K562 (cell line): ENCODE measurements at regions not wholly inside any gene's neighbourhood (a gene's known extent, or its start where the extent isn't known, plus 50 kb on each side); places are given as distances from the start of the nearest gene placed in this dataset.

Experiments
- ATAC-seq: fragments of 200-7000 bp; cut with Tn5 transposase; 3 replicates; pipeline ENCODE4 v1.9.1; 2020; ENCODE audit warnings: moderate library complexity
- BruUV-seq: library from RNA; stranded (reverse); fragments of 400-500 nt; replicated peaks from 2 replicates; lab custom pipeline; 2021; lab: Mats Ljungman, UMichigan
- CTCF ChIA-PET: fragments of 300-600 bp; formaldehyde crosslinking; extraction: SDS; loops from one replicate; lab custom pipeline; 2021; ENCODE audit warnings: low intra/inter-chr PET ratio; lab: Yijun Ruan, JAX
- POLR2A ChIA-PET: fragments of 300-600, 350-650 bp; sonication (Branson Sonifier 250); formaldehyde crosslinking; extraction: SDS; loops from one replicate; lab custom pipeline; 2021; ENCODE audit warnings: antibody characterized with exemption, inconsistent platforms; lab: Yijun Ruan, JAX
- DNase-seq, 4 experiments: peaks; one replicate each; pipeline versions ENCODE4 v3.0.0 to v3.0.0-alpha.2; 2011 to 2018; ENCODE audit warnings: low spot score in 3 of 4, mixed read lengths in 3 of 4; ENCODE audit errors: extremely low read depth in 1 of 4
- FAIRE-seq: peaks from 2 replicates; lab custom pipeline; 2011; peaks lifted over from hg19 to GRCh38; lab: Jason Lieb, UNC
- H2AFZ ChIP-seq: 2 replicates; pipeline ENCODE4 v1.6.0; 2011; ENCODE audit warnings: low read depth, low read length, control low read depth, inconsistent platforms
- H3K27ac ChIP-seq: fragments of 200-600 bp; 3 replicates; pipeline ENCODE4 v1.8.0; 2011; ENCODE audit warnings: low read depth, mild to moderate bottlenecking, control low read depth, inconsistent platforms, low read length, moderate library complexity, mixed read lengths; ENCODE audit errors: extremely low read depth
- H3K27me3 ChIP-seq, 2 experiments: fragments of 300-600 bp in 1 of 2; 2 replicates in 1 of 2; 3 replicates in 1 of 2; pipeline versions ENCODE4 v1.6.0 to v1.8.0; 2011; ENCODE audit warnings: inconsistent platforms in 2 of 2, low read length in 2 of 2, mild to moderate bottlenecking in 1 of 2, mixed read lengths in 1 of 2, moderate library complexity in 1 of 2; ENCODE audit not compliant: control insufficient read depth in 2 of 2, insufficient read depth in 2 of 2
- H3K36me3 ChIP-seq: fragments of 300-600 bp; 3 replicates; pipeline ENCODE4 v1.8.0; 2011; ENCODE audit warnings: mild to moderate bottlenecking, low read length, inconsistent platforms; ENCODE audit not compliant: control insufficient read depth, insufficient read depth
- H3K4me1 ChIP-seq, 2 experiments: fragments of 200-600 bp in 1 of 2; replicated peaks in 1 of 2; 2 replicates in 1 of 2; 3 replicates in 1 of 2; pipeline versions ENCODE4 v1.5.1 to v1.8.0; 2011; ENCODE audit warnings: inconsistent platforms in 2 of 2, low read length in 2 of 2, mild to moderate bottlenecking in 1 of 2, mixed read lengths in 1 of 2, moderate library complexity in 1 of 2; ENCODE audit not compliant: control insufficient read depth in 2 of 2, insufficient read depth in 2 of 2
- H3K4me2 ChIP-seq: 2 replicates; pipeline ENCODE4 v1.6.1; 2011; ENCODE audit warnings: low read length, control low read depth, inconsistent platforms, mixed read lengths; ENCODE audit not compliant: insufficient read depth
- H3K4me3 ChIP-seq: fragments of 200-600 bp; sonication (generic), shearing (Covaris generic); 2 replicates; pipeline ENCODE4 v1.5.1; 2016; ENCODE audit warnings: control low read depth, inconsistent platforms
- H3K79me2 ChIP-seq: fragments of 200-600 bp; 3 replicates; pipeline ENCODE4 v1.8.0; 2011; ENCODE audit warnings: low read length, inconsistent platforms; ENCODE audit not compliant: control insufficient read depth, insufficient read depth
- H3K9ac ChIP-seq, 2 experiments: 2 replicates each; pipeline versions ENCODE4 v1.6.0 to v1.6.1; 2011; ENCODE audit warnings: low read depth in 2 of 2, low read length in 2 of 2, control low read depth in 1 of 2, inconsistent platforms in 1 of 2, mild to moderate bottlenecking in 1 of 2, mixed read lengths in 1 of 2; ENCODE audit not compliant: insufficient read depth in 1 of 2
- H3K9me1 ChIP-seq: one replicate; pipeline ENCODE4 v1.6.0; 2011; ENCODE audit warnings: inconsistent platforms, mild to moderate bottlenecking, low read length, moderate library complexity; ENCODE audit not compliant: control insufficient read depth, insufficient read depth
- H3K9me3 ChIP-seq: replicated peaks from 2 replicates; pipeline ENCODE4 v1.5.1; 2011; ENCODE audit warnings: low read depth, low read length, inconsistent platforms; ENCODE audit not compliant: control insufficient read depth, insufficient read depth
- H4K20me1 ChIP-seq: replicated peaks from 2 replicates; pipeline ENCODE4 v1.6.1; 2011; ENCODE audit warnings: low read length, inconsistent platforms, mixed read lengths; ENCODE audit not compliant: control insufficient read depth, insufficient read depth
- BRCA1 ChIP-seq, 2 experiments: fragments of 450-650 bp in 1 of 2; sonication (generic) in 1 of 2; formaldehyde crosslinking in 1 of 2; IDR thresholded peaks; 2 replicates each; pipeline versions ENCODE4 v1.5.0 to v1.6.1; 2017 to 2020; ENCODE audit warnings: mild to moderate bottlenecking in 1 of 2, missing genetic modification reagents in 1 of 2
- CHD2 ChIP-seq: IDR thresholded peaks from 2 replicates; pipeline ENCODE4 v1.6.1; 2011; ENCODE audit warnings: low read depth, low read length
- ELK3 ChIP-seq: fragments of 450-650 bp; formaldehyde crosslinking; IDR thresholded peaks from 2 replicates; pipeline ENCODE4 v1.4.0; 2020; ENCODE audit warnings: mild to moderate bottlenecking
- EP400 ChIP-seq: fragments of 450-650 bp; IDR thresholded peaks from 2 replicates; pipeline ENCODE4 v1.6.1; 2017; ENCODE audit warnings: antibody characterized with exemption, mild to moderate bottlenecking, moderate library complexity
- HBP1 ChIP-seq: fragments of 450-650 bp; formaldehyde crosslinking; IDR thresholded peaks from 2 replicates; pipeline ENCODE4 v1.4.0; 2022; ENCODE audit warnings: missing genetic modification characterization
- PREB ChIP-seq: sonication (generic); formaldehyde crosslinking; IDR thresholded peaks from 2 replicates; pipeline ENCODE4 v1.8.1; 2023; ENCODE audit warnings: mild to moderate bottlenecking, missing genetic modification reagents
- RBM25 ChIP-seq: fragments of 200-400 bp; formaldehyde crosslinking; IDR thresholded peaks from 2 replicates; pipeline ENCODE4 v1.6.1; 2018; ENCODE audit warnings: low read length, low read depth, moderate library complexity; ENCODE audit not compliant: severe bottlenecking
- SIX5 ChIP-seq, 2 experiments: IDR thresholded peaks; 2 replicates each; pipeline ENCODE4 v1.6.1; 2011; ENCODE audit warnings: low read length in 2 of 2, borderline replicate concordance in 1 of 2, low read depth in 1 of 2, mild to moderate bottlenecking in 1 of 2, moderate library complexity in 1 of 2; ENCODE audit not compliant: insufficient read depth in 1 of 2
- TAF1 ChIP-seq: IDR thresholded peaks from 2 replicates; pipeline ENCODE4 v1.6.1; 2011; ENCODE audit warnings: mild to moderate bottlenecking, low read length, moderate library complexity; ENCODE audit not compliant: insufficient read depth, control insufficient read depth, severe bottlenecking; ENCODE audit errors: extremely low read depth
- ZNF143 ChIP-seq: sonication (generic); formaldehyde crosslinking; IDR thresholded peaks from 2 replicates; pipeline ENCODE4 v1.9.0; 2022; ENCODE audit warnings: mild to moderate bottlenecking, missing genetic modification reagents
- ZNF445 ChIP-seq: fragments of 250-450 bp; sonication (Bioruptor Pico); IDR thresholded peaks from 2 replicates; pipeline ENCODE4 v1.4.0; 2020; ENCODE audit warnings: low read depth, mild to moderate bottlenecking, moderate library complexity
- ZNF584 ChIP-seq: fragments of 200-800 bp; sonication (Bioruptor generic); IDR thresholded peaks from 2 replicates; pipeline ENCODE4 v1.6.1; 2016; ENCODE audit warnings: low read depth, mild to moderate bottlenecking, missing genetic modification characterization, missing compliant biosample characterization
- WGBS: fragments of 100-300 bp; shearing (Covaris generic); methylation state at CpG from one replicate; pipeline ENCODE4 v1.1.6; 2016; ENCODE audit warnings: low coverage, mixed read lengths; ENCODE audit not compliant: insufficient coverage; ENCODE audit errors: missing lambda C conversion rate; 5-methylcytosine and 5-hydroxymethylcytosine counted together
- in situ Hi-C: fragments of 300-500 bp; cut with MboI; formaldehyde crosslinking; loops from 4 replicates; pipeline ENCODE4 v1.15.0; 2018; ENCODE audit warnings: inconsistent platforms, mixed read lengths
- intact Hi-C: fragments of 100-400 bp; cut with micrococcal nuclease; formaldehyde crosslinking; loops from 2 replicates; pipeline ENCODE4 v1.14.2; 2022

- no TSS peak for BruUV-seq
- no peaks in the 10 kb centered on the region for H3K4me1 ChIP-seq
- H3K27me3 ChIP-seq = no peaks in the 10 kb centered on the region
- H4K20me1 ChIP-seq = no peaks in the 10 kb centered on the region
- WGBS = 9% methylated on average over 12 of the region's 12 CpGs
- POLR2A ChIA-PET = no interaction called here
- H3K79me2 ChIP-seq = no peaks in the 10 kb centered on the region
- no peak overlapping the region for H2AFZ ChIP-seq
- CTCF ChIA-PET = no interaction called here
- ATAC-seq (no peak), FAIRE-seq (no peak), DNase-seq (no peak)
- intact Hi-C loops (no loop called here), in situ Hi-C loops (no loop called here)
- TF ChIP-seq ZNF445 (CRISPR knock-in tag) = no peak
- no peak for TF ChIP-seq ZNF584
- TF ChIP-seq CHD2 = no peak
- TF ChIP-seq BRCA1 (IDR thresholded peaks at IDR 0.05) = no peak
- no peak for TF ChIP-seq BRCA1 (CRISPR knock-in tag; IDR thresholded peaks at IDR 0.05)
- no peak for TF ChIP-seq EP400
- TF ChIP-seq RBM25 = no peak
- TF ChIP-seq HBP1 = no peak
- TF ChIP-seq ZNF143 (CRISPR knock-in tag) = no peak
- TF ChIP-seq TAF1 = no peak
- TF ChIP-seq ELK3 (CRISPR knock-in tag) = no peak
- TF ChIP-seq PREB (CRISPR knock-in tag) = no peak
- no peak for TF ChIP-seq SIX5 (IDR thresholded peaks at IDR 0.05; ENCODE audit: borderline replicate concordance in 1 of 2, insufficient read depth in 1 of 2, low read depth in 1 of 2, low read length in 2 of 2)
- H3K27ac ChIP-seq = no peak overlapping the region
- no peaks in the 10 kb centered on the region; the same call in 1 of the 2 replicates for H3K9me3 ChIP-seq
- H3K9ac ChIP-seq = no peak overlapping the region
- no peak overlapping the region for H3K4me3 ChIP-seq
- no peak overlapping the region for H3K4me2 ChIP-seq
- no peaks in the 10 kb centered on the region for H3K9me1 ChIP-seq
- no peaks in the 10 kb centered on the region for H3K36me3 ChIP-seq
Observed at GRCh38 chr4:14452001-14452400, 550.3 kb upstream of the CPEB2 start.
